ENCODE measurements at regions not wholly inside any gene's neighbourhood (a gene's known extent, or its start where the extent isn't known, plus 50 kb on each side); places are given as distances from the start of the nearest gene placed in this dataset.

GRCh38 chr1:80731241-80731894 lies 1069.4 kb upstream of the ADGRL2 start:
- TF ChIP-seq ZNF274 (IDR thresholded peaks at IDR 0.05; ENCODE audit: low read depth, low read length): no peak
- H3K4me3 ChIP-seq (ENCODE audit: low read length): no peak overlapping the region

GRCh38 chr1:80722611-80723010 lies 1078.1 kb upstream of the ADGRL2 start:
- no peak for TF ChIP-seq ZNF274 (IDR thresholded peaks at IDR 0.05; ENCODE audit: low read depth, low read length)
- H3K4me3 ChIP-seq (ENCODE audit: low read length): no peak overlapping the region

- H3K4me3 ChIP-seq (ENCODE audit: low read length): no peak overlapping the region
- no peak for TF ChIP-seq ZNF274 (IDR thresholded peaks at IDR 0.05; ENCODE audit: low read depth, low read length)
These were observed 1094.2 kb upstream of the ADGRL2 start for GRCh38 chr1:80706526-80706925.

- no peak for TF ChIP-seq ZNF274 (IDR thresholded peaks at IDR 0.05; ENCODE audit: low read depth, low read length)
- no peak overlapping the region for H3K4me3 ChIP-seq (ENCODE audit: low read length)
These were observed 1122.3 kb upstream of the ADGRL2 start for GRCh38 chr1:80678438-80678837.

GRCh38 chr1:80675454-80675853 lies 1125.3 kb upstream of the ADGRL2 start:
- no peak for TF ChIP-seq ZNF274 (IDR thresholded peaks at IDR 0.05; ENCODE audit: low read depth, low read length)
- H3K4me3 ChIP-seq (ENCODE audit: low read length): no peak overlapping the region

GRCh38 chr1:80673935-80674597 lies 1126.7 kb upstream of the ADGRL2 start:
- no peak overlapping the region for H3K4me3 ChIP-seq (ENCODE audit: low read length)
- no peak for TF ChIP-seq ZNF274 (IDR thresholded peaks at IDR 0.05; ENCODE audit: low read depth, low read length)

GRCh38 chr1:80668372-80668771 lies 1132.4 kb upstream of the ADGRL2 start:
- H3K4me3 ChIP-seq (ENCODE audit: low read length): no peak overlapping the region
- TF ChIP-seq ZNF274 (IDR thresholded peaks at IDR 0.05; ENCODE audit: low read depth, low read length): no peak

- H3K4me3 ChIP-seq (ENCODE audit: low read length): no peak overlapping the region
- no peak for TF ChIP-seq ZNF274 (IDR thresholded peaks at IDR 0.05; ENCODE audit: low read depth, low read length)
These were observed 1134.7 kb upstream of the ADGRL2 start for GRCh38 chr1:80666073-80666472.

- TF ChIP-seq ZNF274 (IDR thresholded peaks at IDR 0.05; ENCODE audit: low read depth, low read length): no peak
- no peak overlapping the region for H3K4me3 ChIP-seq (ENCODE audit: low read length)
These were observed 1141.6 kb upstream of the ADGRL2 start for GRCh38 chr1:80659161-80659560.

GRCh38 chr1:80657707-80658106 lies 1143.0 kb upstream of the ADGRL2 start:
- no peak overlapping the region for H3K4me3 ChIP-seq (ENCODE audit: low read length)
- no peak for TF ChIP-seq ZNF274 (IDR thresholded peaks at IDR 0.05; ENCODE audit: low read depth, low read length)

- no peak overlapping the region for H3K4me3 ChIP-seq (ENCODE audit: low read length)
- TF ChIP-seq ZNF274 (IDR thresholded peaks at IDR 0.05; ENCODE audit: low read depth, low read length): no peak
These were observed 1143.6 kb upstream of the ADGRL2 start for GRCh38 chr1:80657044-80657643.

GRCh38 chr1:80656641-80657040 lies 1144.1 kb upstream of the ADGRL2 start:
- no peak for TF ChIP-seq ZNF274 (IDR thresholded peaks at IDR 0.05; ENCODE audit: low read depth, low read length)
- H3K4me3 ChIP-seq (ENCODE audit: low read length): no peak overlapping the region

GRCh38 chr1:80656014-80656636 lies 1144.6 kb upstream of the ADGRL2 start:
- H3K4me3 ChIP-seq (ENCODE audit: low read length): no peak overlapping the region
- no peak for TF ChIP-seq ZNF274 (IDR thresholded peaks at IDR 0.05; ENCODE audit: low read depth, low read length)

- no peak for TF ChIP-seq ZNF274 (IDR thresholded peaks at IDR 0.05; ENCODE audit: low read depth, low read length)
- no peak overlapping the region for H3K4me3 ChIP-seq (ENCODE audit: low read length)
These were observed 1154.7 kb upstream of the ADGRL2 start for GRCh38 chr1:80646053-80646452.

- TF ChIP-seq ZNF274 (IDR thresholded peaks at IDR 0.05; ENCODE audit: low read depth, low read length): no peak
- no peak overlapping the region for H3K4me3 ChIP-seq (ENCODE audit: low read length)
These were observed 1155.1 kb upstream of the ADGRL2 start for GRCh38 chr1:80645621-80646020.
